AG10803 (cell line): ENCODE measurements at regions not wholly inside any gene's neighbourhood (a gene's known extent, or its start where the extent isn't known, plus 50 kb on each side); places are given as distances from the start of the nearest gene placed in this dataset.
"Not testable (repeated sequence)": the region's sequence is repeated elsewhere in the genome, so short reads cannot be mapped to it uniquely, and the experiment has no call there.

Source experiments
- DNase-seq: peaks from one replicate; pipeline ENCODE4 v3.0.0; 2010; ENCODE audit warnings: low read depth
- H3K4me3 ChIP-seq: 2 replicates; pipeline ENCODE4 v1.5.1; 2011; ENCODE audit warnings: mild to moderate bottlenecking, low read length, control low read depth
- CTCF ChIP-seq: conservative IDR thresholded peaks from 2 replicates; pipeline ENCODE4 v1.5.1; 2011; ENCODE audit warnings: mild to moderate bottlenecking, low read length, control low read depth, inconsistent platforms

GRCh38 chr17:74125156-74125555 lies 78.3 kb upstream of the RPL38 start:
- TF ChIP-seq CTCF = no peak
- no peak overlapping the region for H3K4me3 ChIP-seq
- DNase-seq = no peak

GRCh38 chr17:74126179-74126900 lies 77.1 kb upstream of the RPL38 start:
- DNase-seq = no peak
- no peak for TF ChIP-seq CTCF
- H3K4me3 ChIP-seq = no peak overlapping the region

DNA sequence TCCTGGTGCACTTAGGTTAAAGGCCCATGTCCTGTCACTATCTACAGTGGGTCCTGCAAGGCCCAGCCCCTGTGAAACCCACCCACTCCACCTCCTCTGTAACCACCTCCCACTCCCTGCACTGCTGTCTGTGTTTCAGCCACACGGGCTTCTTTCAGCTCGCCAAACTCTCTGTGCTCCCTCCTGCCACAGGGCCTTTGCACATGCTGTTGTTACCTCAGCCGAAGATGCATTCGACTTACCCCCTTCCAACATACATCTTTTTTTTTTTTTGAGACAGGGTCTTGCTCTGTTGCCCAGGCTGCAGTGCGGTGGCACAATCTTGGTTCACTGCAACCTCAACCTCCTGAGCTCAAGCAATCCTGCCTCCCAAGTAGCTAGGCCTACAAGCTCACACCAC lies 76.5 kb upstream of the RPL38 start:
- no peak overlapping the region for H3K4me3 ChIP-seq
- no peak for DNase-seq
- TF ChIP-seq CTCF = no peak

GRCh38 chr17:74128456-74129211 lies 74.8 kb upstream of the RPL38 start:
- H3K4me3 ChIP-seq = no peak overlapping the region
- TF ChIP-seq CTCF = no peak
- DNase-seq = no peak

DNA sequence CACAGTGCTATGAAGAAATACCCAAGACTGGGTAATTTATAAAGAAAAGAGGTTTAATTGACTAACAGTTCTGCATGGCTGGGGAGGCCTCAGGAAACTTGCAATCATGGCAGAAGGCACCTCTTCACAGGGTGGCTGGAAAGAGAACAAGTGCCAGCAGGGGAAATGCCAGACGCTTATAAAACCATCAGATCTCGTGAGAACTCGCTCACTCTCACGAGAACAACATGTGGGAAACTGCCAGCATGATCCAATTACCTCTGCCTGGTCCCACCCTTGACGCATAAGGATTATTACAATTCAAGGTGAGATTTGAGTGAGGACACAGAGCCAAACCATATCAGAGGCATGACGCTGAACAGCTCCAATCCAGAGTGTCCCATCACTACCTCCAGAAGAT lies 73.7 kb upstream of the RPL38 start:
- not testable (repeated sequence) for H3K4me3 ChIP-seq, DNase-seq

DNA sequence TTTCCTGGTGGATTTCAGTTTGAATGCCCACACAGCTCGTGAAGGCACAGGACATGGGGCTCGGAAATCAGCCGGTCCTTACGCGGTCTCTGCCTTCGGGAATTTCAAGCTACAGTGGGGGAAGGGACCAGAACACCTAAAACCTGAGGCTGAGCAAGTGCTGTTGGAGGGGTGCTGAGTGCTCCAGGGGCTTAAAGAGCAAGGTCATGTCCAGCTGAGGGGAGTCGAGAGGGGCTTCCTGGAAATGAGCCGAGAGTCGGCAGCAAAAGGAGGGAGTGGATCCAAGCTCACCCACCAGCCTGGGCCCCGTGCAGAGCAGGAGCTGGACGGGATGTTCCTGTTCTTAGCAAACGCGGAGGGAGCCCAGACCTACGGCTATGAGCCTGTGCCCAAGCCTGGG lies 73.2 kb upstream of the RPL38 start:
- no peak for DNase-seq
- H3K4me3 ChIP-seq = no peak overlapping the region
- no peak for TF ChIP-seq CTCF

- no peak for TF ChIP-seq CTCF
- DNase-seq = no peak
These were observed 72.6 kb upstream of the RPL38 start for GRCh38 chr17:74130841-74131240.

More at GRCh38 chr17:74130841-74131240, 72.6 kb upstream of the RPL38 start:
- H3K4me3 ChIP-seq = no peak overlapping the region
